Keratinocyte (primary cell): ENCODE measurements at regions not wholly inside any gene's neighbourhood (a gene's known extent, or its start where the extent isn't known, plus 50 kb on each side); places are given as distances from the start of the nearest gene placed in this dataset.

ENCODE experiments used
- DNase-seq: peaks from one replicate; pipeline ENCODE4 v3.0.0-alpha.2; 2011; ENCODE audit warnings: low read depth, missing footprints, low spot score
- FAIRE-seq: peaks from 2 replicates; lab custom pipeline; 2011; peaks lifted over from hg19 to GRCh38; lab: Jason Lieb, UNC
- H2AFZ ChIP-seq: 2 replicates; pipeline ENCODE4 v1.6.0; 2012; ENCODE audit warnings: low read length, control low read depth, inconsistent platforms; ENCODE audit not compliant: control insufficient read depth
- H3K27ac ChIP-seq: 2 replicates; pipeline ENCODE4 v1.5.1; 2011; ENCODE audit warnings: low read length; ENCODE audit not compliant: control insufficient read depth, insufficient read depth
- H3K27me3 ChIP-seq: 3 replicates; pipeline ENCODE4 v1.6.0; 2011; ENCODE audit warnings: low read length; ENCODE audit not compliant: control insufficient read depth, insufficient read depth; ENCODE audit errors: extremely low read depth
- H3K36me3 ChIP-seq, 2 experiments: 2 replicates in 1 of 2; 3 replicates in 1 of 2; pipeline ENCODE4 v1.5.1; 2011; ENCODE audit warnings: low read length in 2 of 2, mild to moderate bottlenecking in 1 of 2; ENCODE audit not compliant: control insufficient read depth in 2 of 2, insufficient read depth in 2 of 2; ENCODE audit errors: extremely low read depth in 1 of 2
- H3K4me1 ChIP-seq: 3 replicates; pipeline ENCODE4 v1.5.1; 2011; ENCODE audit warnings: low read length; ENCODE audit not compliant: control insufficient read depth, insufficient read depth; ENCODE audit errors: extremely low read depth
- H3K4me2 ChIP-seq: 3 replicates; pipeline ENCODE4 v1.6.0; 2011; ENCODE audit warnings: low read depth, low read length; ENCODE audit not compliant: control insufficient read depth, insufficient read depth; ENCODE audit errors: extremely low read depth
- H3K4me3 ChIP-seq, 3 experiments: fragments of 200-600 bp in 1 of 3; sonication (generic) in 1 of 3; 2 replicates in 2 of 3; 3 replicates in 1 of 3; pipeline ENCODE4 v1.5.1; 2011 to 2016; ENCODE audit warnings: low read length in 3 of 3, mild to moderate bottlenecking in 3 of 3, control low read depth in 2 of 3, inconsistent platforms in 1 of 3, low read depth in 1 of 3, mixed read lengths in 1 of 3, mixed run types in 1 of 3, moderate library complexity in 1 of 3; ENCODE audit not compliant: control insufficient read depth in 2 of 3, insufficient read depth in 2 of 3; ENCODE audit errors: extremely low read depth in 1 of 3
- H3K79me2 ChIP-seq: 2 replicates; pipeline ENCODE4 v1.6.0; 2012; ENCODE audit warnings: low read length; ENCODE audit not compliant: control insufficient read depth, insufficient read depth
- H3K9ac ChIP-seq: 3 replicates; pipeline ENCODE4 v1.6.0; 2011; ENCODE audit warnings: low read length; ENCODE audit not compliant: control insufficient read depth, insufficient read depth; ENCODE audit errors: extremely low read depth
- H3K9me1 ChIP-seq: 3 replicates; pipeline ENCODE4 v1.6.0; 2011; ENCODE audit warnings: low read length; ENCODE audit not compliant: control insufficient read depth, insufficient read depth; ENCODE audit errors: extremely low read depth
- H3K9me3 ChIP-seq: 2 replicates; pipeline ENCODE4 v1.5.1; 2012; ENCODE audit warnings: low read depth, low read length; ENCODE audit not compliant: control insufficient read depth
- H4K20me1 ChIP-seq: 3 replicates; pipeline ENCODE4 v1.6.0; 2011; ENCODE audit warnings: low read length; ENCODE audit not compliant: control insufficient read depth, insufficient read depth; ENCODE audit errors: extremely low read depth
- EZH2 ChIP-seq: IDR thresholded peaks from one replicate; pipeline ENCODE4 v1.6.1; 2012; ENCODE audit warnings: inconsistent platforms, mild to moderate bottlenecking, low read length, moderate library complexity
- dilution Hi-C: fragments of 300-500 bp; cut with MboI; formaldehyde crosslinking; loops from one replicate; pipeline ENCODE4 v1.7.0; 2020; ENCODE audit warnings: low sequenced_read_pairs; ENCODE audit not compliant: extremely low pct_ligation_motif_present
- TF ChIP-seq, protein P1 (sequence below), 3 experiments: IDR thresholded peaks in 1 of 3; conservative IDR thresholded peaks in 1 of 3; optimal IDR thresholded peaks in 1 of 3; 2 replicates in 2 of 3; 3 replicates in 1 of 3; pipeline versions ENCODE3 to v1.5.1; 2011; ENCODE audit warnings: low read length in 3 of 3, mild to moderate bottlenecking in 3 of 3, moderate library complexity in 2 of 3, control low read depth in 1 of 3, inconsistent platforms in 1 of 3; ENCODE audit not compliant: insufficient read depth in 2 of 3; ENCODE audit errors: extremely low read depth in 1 of 3

DNA sequence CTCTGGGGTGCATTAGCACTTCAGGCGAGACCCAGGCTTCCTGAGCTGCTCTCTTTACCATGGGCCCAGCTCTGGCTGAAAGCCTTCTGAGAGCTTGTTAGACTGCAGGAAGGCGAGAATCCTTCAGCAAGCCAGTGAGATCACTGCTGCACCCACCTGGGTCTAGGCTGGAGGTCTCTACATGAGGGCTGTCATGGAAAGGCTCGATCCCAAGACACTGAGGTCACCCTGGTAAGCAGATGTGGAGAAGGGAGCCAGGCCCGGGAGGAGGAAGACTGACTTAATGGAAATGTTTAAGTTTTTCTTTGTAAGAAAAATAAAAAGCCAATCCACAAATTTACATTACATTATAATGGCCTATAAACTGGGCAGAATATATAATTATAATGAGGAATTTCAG lies 684.5 kb downstream of the TNS3 start:
- H4K20me1 ChIP-seq, result no peaks in the 10 kb centered on the region
- H3K27ac ChIP-seq, result no peak overlapping the region
- H3K9me1 ChIP-seq, result no peaks in the 10 kb centered on the region
- no peak for TF ChIP-seq EZH2
- H3K4me2 ChIP-seq, result no peak overlapping the region
- no peaks in the 10 kb centered on the region for H3K79me2 ChIP-seq
- dilution Hi-C loops, result no loop called here
- no peaks in the 10 kb centered on the region for H3K4me1 ChIP-seq
- DNase-seq, result no peak
- no peak overlapping the region for H3K9ac ChIP-seq
- H2AFZ ChIP-seq, result no peak overlapping the region
- H3K27me3 ChIP-seq, result no peaks in the 10 kb centered on the region
- no peaks in the 10 kb centered on the region for H3K36me3 ChIP-seq
- no peak for FAIRE-seq
- no peaks in the 10 kb centered on the region for H3K9me3 ChIP-seq
- no peak overlapping the region for H3K4me3 ChIP-seq

DNA sequence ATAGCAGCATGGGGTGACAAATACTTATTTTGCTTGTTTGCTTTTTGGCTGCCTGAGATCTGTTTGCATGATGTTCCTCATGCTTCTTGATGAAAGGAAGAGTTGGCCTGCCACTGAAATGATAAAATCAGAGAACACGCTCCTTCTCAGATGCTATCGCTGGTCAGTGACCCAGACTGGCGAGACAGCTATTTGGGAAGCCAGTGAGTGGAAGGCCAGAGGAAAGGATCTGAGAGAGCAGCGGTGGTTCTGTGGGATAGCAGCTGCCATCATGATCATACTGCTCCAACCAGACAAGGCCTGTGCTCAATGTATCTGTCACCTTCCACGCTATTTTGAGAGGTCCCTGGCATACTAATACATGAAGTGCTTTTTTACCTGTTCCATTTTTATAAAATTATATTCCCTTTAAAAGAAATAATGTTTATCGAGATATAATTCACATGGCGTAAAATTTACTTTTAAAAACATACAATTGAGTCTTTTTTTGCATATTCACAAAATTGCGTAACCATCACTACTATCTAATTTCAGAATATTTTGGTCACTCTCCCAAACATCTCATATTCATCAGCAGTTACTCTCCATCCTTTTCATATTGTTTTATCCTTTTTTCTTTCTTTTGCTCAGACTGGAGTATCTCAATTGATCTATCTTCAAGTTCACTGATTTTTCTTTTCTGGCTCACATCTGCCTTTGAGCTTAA lies 695.1 kb downstream of the TNS3 start:
- Histone ChIP-seq H3K79me2 (no peaks in the 10 kb centered on the region), H3K27me3 (no peaks in the 10 kb centered on the region), H3K27ac (no peak overlapping the region), H3K36me3 (no peaks in the 10 kb centered on the region), H3K4me1 (peaks cover 3% of the 10 kb centered on the region), H3K9me1 (no peaks in the 10 kb centered on the region), H3K4me2 (no peak overlapping the region), H3K9me3 (no peaks in the 10 kb centered on the region), H2AFZ (no peak overlapping the region), H4K20me1 (no peaks in the 10 kb centered on the region), H3K9ac (no peak overlapping the region), H3K4me3 (no peak overlapping the region)
- FAIRE-seq, result no peak
- dilution Hi-C loops, result no loop called here
- TF ChIP-seq, protein P1, sequence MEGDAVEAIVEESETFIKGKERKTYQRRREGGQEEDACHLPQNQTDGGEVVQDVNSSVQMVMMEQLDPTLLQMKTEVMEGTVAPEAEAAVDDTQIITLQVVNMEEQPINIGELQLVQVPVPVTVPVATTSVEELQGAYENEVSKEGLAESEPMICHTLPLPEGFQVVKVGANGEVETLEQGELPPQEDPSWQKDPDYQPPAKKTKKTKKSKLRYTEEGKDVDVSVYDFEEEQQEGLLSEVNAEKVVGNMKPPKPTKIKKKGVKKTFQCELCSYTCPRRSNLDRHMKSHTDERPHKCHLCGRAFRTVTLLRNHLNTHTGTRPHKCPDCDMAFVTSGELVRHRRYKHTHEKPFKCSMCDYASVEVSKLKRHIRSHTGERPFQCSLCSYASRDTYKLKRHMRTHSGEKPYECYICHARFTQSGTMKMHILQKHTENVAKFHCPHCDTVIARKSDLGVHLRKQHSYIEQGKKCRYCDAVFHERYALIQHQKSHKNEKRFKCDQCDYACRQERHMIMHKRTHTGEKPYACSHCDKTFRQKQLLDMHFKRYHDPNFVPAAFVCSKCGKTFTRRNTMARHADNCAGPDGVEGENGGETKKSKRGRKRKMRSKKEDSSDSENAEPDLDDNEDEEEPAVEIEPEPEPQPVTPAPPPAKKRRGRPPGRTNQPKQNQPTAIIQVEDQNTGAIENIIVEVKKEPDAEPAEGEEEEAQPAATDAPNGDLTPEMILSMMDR (optimal IDR thresholded peaks at IDR 0.05 in 1 of 3, IDR thresholded peaks at IDR 0.05 in 1 of 3, conservative IDR thresholded peaks at IDR 0.05 in 1 of 3; ENCODE audit: extremely low read depth in 1 of 3, insufficient read depth in 2 of 3, low read length in 3 of 3), result no peak
- no peak for TF ChIP-seq EZH2
- no peak for DNase-seq

DNA sequence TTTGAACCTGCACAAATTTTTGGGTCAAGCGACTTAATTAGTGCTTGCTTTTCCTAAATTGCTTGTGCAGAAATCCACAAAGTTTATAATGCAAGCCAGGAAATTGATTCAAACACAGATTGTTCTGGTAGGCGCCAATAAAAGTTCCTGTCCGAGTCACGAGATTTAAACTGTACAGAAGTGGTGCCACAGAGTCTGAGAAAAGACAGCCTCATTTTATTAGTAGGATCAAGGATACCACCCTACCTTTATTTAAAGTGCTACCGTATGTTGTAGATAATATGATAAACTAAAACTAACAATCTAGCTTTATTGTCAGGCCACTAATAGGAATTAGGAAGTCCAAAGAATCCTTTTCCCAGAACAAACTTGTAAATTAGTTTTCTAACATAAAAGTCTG lies 696.7 kb downstream of the TNS3 start:
- Histone ChIP-seq H3K79me2 (no peaks in the 10 kb centered on the region), H3K36me3 (no peaks in the 10 kb centered on the region), H2AFZ (no peak overlapping the region), H3K27me3 (no peaks in the 10 kb centered on the region), H3K9me1 (no peaks in the 10 kb centered on the region), H3K9me3 (no peaks in the 10 kb centered on the region), H3K27ac (no peak overlapping the region), H3K4me2 (no peak overlapping the region), H4K20me1 (no peaks in the 10 kb centered on the region), H3K4me3 (no peak overlapping the region), H3K4me1 (peaks cover 10% of the 10 kb centered on the region), H3K9ac (no peak overlapping the region)
- TF ChIP-seq, protein P1 (optimal IDR thresholded peaks at IDR 0.05 in 1 of 3, IDR thresholded peaks at IDR 0.05 in 1 of 3, conservative IDR thresholded peaks at IDR 0.05 in 1 of 3; ENCODE audit: extremely low read depth in 1 of 3, insufficient read depth in 2 of 3, low read length in 3 of 3), result no peak
- no peak for TF ChIP-seq EZH2
- dilution Hi-C loops, result no loop called here
- DNase-seq, result no peak
- FAIRE-seq, result no peak
